NCI-H510A treated with DMSO at 0.1 percent for 48 hours (cell line): ENCODE measurements at regions not wholly inside any gene's neighbourhood (a gene's known extent, or its start where the extent isn't known, plus 50 kb on each side); places are given as distances from the start of the nearest gene placed in this dataset.
"Not testable (repeated sequence)": the region's sequence is repeated elsewhere in the genome, so short reads cannot be mapped to it uniquely, and the experiment has no call there.

Experiments used
- DNase-seq: peaks from one replicate; lab custom pipeline; 2025; lab: John Stamatoyannopoulos, UW

GRCh38 chr1:101483982-101484688 lies 247.3 kb downstream of the S1PR1 start:
- no peak for DNase-seq

- DNase-seq = no peak
Measured at GRCh38 chr1:101484689-101485338, 248.0 kb downstream of the S1PR1 start.

- no peak for DNase-seq
Measured at GRCh38 chr1:101485712-101486111, 248.9 kb downstream of the S1PR1 start.

GRCh38 chr1:101492144-101492543 lies 255.3 kb downstream of the S1PR1 start:
- not testable (repeated sequence) for DNase-seq

- not testable (repeated sequence) for DNase-seq
Measured at GRCh38 chr1:101493920-101494319, 257.1 kb downstream of the S1PR1 start.

- no peak for DNase-seq
Measured at GRCh38 chr1:101496109-101496508, 259.3 kb downstream of the S1PR1 start.

GRCh38 chr1:101497881-101498559 lies 261.2 kb downstream of the S1PR1 start:
- no peak for DNase-seq

GRCh38 chr1:101504106-101504505 lies 267.3 kb downstream of the S1PR1 start:
- not testable (repeated sequence) for DNase-seq

- DNase-seq = not testable (repeated sequence)
Measured at GRCh38 chr1:101505240-101505639, 268.4 kb downstream of the S1PR1 start.

- DNase-seq = peak; percentile 19
Measured at GRCh38 chr1:101506541-101507164, 269.8 kb downstream of the S1PR1 start.

GRCh38 chr1:101507547-101507971 lies 270.7 kb downstream of the S1PR1 start:
- no peak for DNase-seq

GRCh38 chr1:101508913-101509312 lies 272.1 kb downstream of the S1PR1 start:
- no peak for DNase-seq

- DNase-seq = no peak
Measured at GRCh38 chr1:101509370-101509769, 272.6 kb downstream of the S1PR1 start.

GRCh38 chr1:101511202-101511891 lies 274.5 kb downstream of the S1PR1 start:
- no peak for DNase-seq

- peak; percentile 50 for DNase-seq
Measured at GRCh38 chr1:101520302-101520701, 283.5 kb downstream of the S1PR1 start.

GRCh38 chr1:101522486-101522885 lies 285.7 kb downstream of the S1PR1 start:
- DNase-seq = no peak

- peak; percentile 89 for DNase-seq
Measured at GRCh38 chr1:101526813-101527212, 290.0 kb downstream of the S1PR1 start.

- no peak for DNase-seq
Measured at GRCh38 chr1:101532377-101532776, 295.6 kb downstream of the S1PR1 start.

- DNase-seq = peak; percentile 33
Measured at GRCh38 chr1:101540161-101540560, 303.3 kb downstream of the S1PR1 start.

- no peak for DNase-seq
Measured at GRCh38 chr1:101546885-101547284, 310.1 kb downstream of the S1PR1 start.

GRCh38 chr1:101547357-101547756 lies 310.5 kb downstream of the S1PR1 start:
- DNase-seq = no peak

- DNase-seq = no peak
Measured at GRCh38 chr1:101548376-101548775, 311.6 kb downstream of the S1PR1 start.
